ENCODE measurements at regions not wholly inside any gene's neighbourhood (a gene's known extent, or its start where the extent isn't known, plus 50 kb on each side); places are given as distances from the start of the nearest gene placed in this dataset.

- no peak for TF ChIP-seq EZH2 (IDR thresholded peaks at IDR 0.05; ENCODE audit: insufficient read depth, poor library complexity, severe bottlenecking)
- no peak for TF ChIP-seq EZH2phosphoT487 (IDR thresholded peaks at IDR 0.05; ENCODE audit: insufficient read depth, low read depth)
- H3F3A ChIP-seq (ENCODE audit: insufficient read depth), result no peaks in the 10 kb centered on the region
- no peaks in the 10 kb centered on the region for H4K20me1 ChIP-seq (ENCODE audit: insufficient read depth)
- no peak overlapping the region for H3K27ac ChIP-seq
- H3K79me2 ChIP-seq (ENCODE audit: insufficient read depth), result no peaks in the 10 kb centered on the region
- no peak overlapping the region for H3K4me3 ChIP-seq
- no peaks in the 10 kb centered on the region for H3K9me3 ChIP-seq (ENCODE audit: low read depth)
- H3K9me2 ChIP-seq (ENCODE audit: insufficient read depth), result no peaks in the 10 kb centered on the region
- 0 out of 2 replicates have a peak, but pooled peaks cover 3% of the 10 kb centered on the region for H3K27me3 ChIP-seq (replicated peaks; ENCODE audit: insufficient read depth)
- no peaks in the 10 kb centered on the region for H3K4me1 ChIP-seq (ENCODE audit: insufficient read depth)
- no peak overlapping the region for H3K4me2 ChIP-seq (ENCODE audit: unreplicated experiment)
- no peaks in the 10 kb centered on the region for H3K36me3 ChIP-seq (ENCODE audit: low read depth)
- no peak overlapping the region for H2AFZ ChIP-seq
- no peak overlapping the region for H3K9ac ChIP-seq
- DNase-seq, result no peak
- in situ Hi-C loops (cut with MboI), result no loop called here
Observed at GRCh38 chr6:156511570-156511969, 265.6 kb upstream of the ARID1B start.

- Histone ChIP-seq H3K4me3 (no peak overlapping the region), H3K9me2 (ENCODE audit: insufficient read depth) (no peaks in the 10 kb centered on the region), H3K4me1 (ENCODE audit: insufficient read depth) (no peaks in the 10 kb centered on the region), H2AFZ (no peak overlapping the region), H4K20me1 (ENCODE audit: insufficient read depth) (no peaks in the 10 kb centered on the region), H3K9me3 (ENCODE audit: low read depth) (no peaks in the 10 kb centered on the region), H3F3A (ENCODE audit: insufficient read depth) (no peaks in the 10 kb centered on the region), H3K36me3 (ENCODE audit: low read depth) (no peaks in the 10 kb centered on the region), H3K27me3 (replicated peaks; ENCODE audit: insufficient read depth) (0 out of 2 replicates have a peak, but pooled peaks cover 3% of the 10 kb centered on the region), H3K4me2 (ENCODE audit: unreplicated experiment) (no peak overlapping the region), H3K27ac (no peak overlapping the region), H3K79me2 (ENCODE audit: insufficient read depth) (no peaks in the 10 kb centered on the region), H3K9ac (no peak overlapping the region)
- no peak for TF ChIP-seq EZH2 (IDR thresholded peaks at IDR 0.05; ENCODE audit: insufficient read depth, poor library complexity, severe bottlenecking)
- TF ChIP-seq EZH2phosphoT487 (IDR thresholded peaks at IDR 0.05; ENCODE audit: insufficient read depth, low read depth), result no peak
- in situ Hi-C loops (cut with MboI), result no loop called here
- WGBS, 2 experiments (ENCODE audit: low coverage in 1 of 2, low lambda C conversion rate in 2 of 2, missing lambda C conversion rate in 2 of 2), result 21 to 22% methylated on average over 5 of the region's 5 CpGs
- DNase-seq, result no peak
Observed at GRCh38 chr6:156511051-156511450, 266.1 kb upstream of the ARID1B start.

DNA sequence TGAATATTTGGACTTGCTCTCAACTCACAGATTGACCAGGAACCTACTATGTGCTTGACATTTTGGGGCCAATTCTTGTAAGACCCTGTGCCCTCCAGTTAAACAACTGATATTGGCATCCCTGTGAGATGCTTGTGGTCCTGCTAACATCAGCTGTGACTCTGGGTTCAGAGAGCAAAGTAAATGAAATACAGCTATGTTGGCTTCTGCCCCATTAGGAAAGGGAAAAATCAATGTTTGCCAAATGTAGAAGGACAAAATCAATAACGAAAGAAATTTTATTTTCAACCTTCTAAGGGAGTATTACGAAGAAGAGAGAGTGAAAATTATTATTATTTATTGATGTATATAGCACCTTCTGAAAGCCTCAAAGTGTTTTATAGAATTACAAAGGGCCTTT lies 266.9 kb upstream of the ARID1B start:
- TF ChIP-seq EZH2phosphoT487 (IDR thresholded peaks at IDR 0.05; ENCODE audit: insufficient read depth, low read depth) (no peak), EZH2 (IDR thresholded peaks at IDR 0.05; ENCODE audit: insufficient read depth, poor library complexity, severe bottlenecking) (no peak)
- no peaks in the 10 kb centered on the region for H3K9me2 ChIP-seq (ENCODE audit: insufficient read depth)
- H3K27ac ChIP-seq, result no peak overlapping the region
- in situ Hi-C loops (cut with MboI), result no loop called here
- no peak overlapping the region for H3K4me3 ChIP-seq
- no peaks in the 10 kb centered on the region for H3K36me3 ChIP-seq (ENCODE audit: low read depth)
- no peaks in the 10 kb centered on the region for H3K79me2 ChIP-seq (ENCODE audit: insufficient read depth)
- H3F3A ChIP-seq (ENCODE audit: insufficient read depth), result no peaks in the 10 kb centered on the region
- H3K4me2 ChIP-seq (ENCODE audit: unreplicated experiment), result no peak overlapping the region
- no peaks in the 10 kb centered on the region for H4K20me1 ChIP-seq (ENCODE audit: insufficient read depth)
- no peaks in the 10 kb centered on the region for H3K4me1 ChIP-seq (ENCODE audit: insufficient read depth)
- 0 out of 2 replicates have a peak, but pooled peaks cover 3% of the 10 kb centered on the region for H3K27me3 ChIP-seq (replicated peaks; ENCODE audit: insufficient read depth)
- H2AFZ ChIP-seq, result no peak overlapping the region
- no peak overlapping the region for H3K9ac ChIP-seq
- 20% methylated on average over 2 of the region's 2 CpGs for WGBS, 2 experiments (ENCODE audit: low coverage in 1 of 2, low lambda C conversion rate in 2 of 2, missing lambda C conversion rate in 2 of 2)
- H3K9me3 ChIP-seq (ENCODE audit: low read depth), result no peaks in the 10 kb centered on the region
- no peak for DNase-seq

DNA sequence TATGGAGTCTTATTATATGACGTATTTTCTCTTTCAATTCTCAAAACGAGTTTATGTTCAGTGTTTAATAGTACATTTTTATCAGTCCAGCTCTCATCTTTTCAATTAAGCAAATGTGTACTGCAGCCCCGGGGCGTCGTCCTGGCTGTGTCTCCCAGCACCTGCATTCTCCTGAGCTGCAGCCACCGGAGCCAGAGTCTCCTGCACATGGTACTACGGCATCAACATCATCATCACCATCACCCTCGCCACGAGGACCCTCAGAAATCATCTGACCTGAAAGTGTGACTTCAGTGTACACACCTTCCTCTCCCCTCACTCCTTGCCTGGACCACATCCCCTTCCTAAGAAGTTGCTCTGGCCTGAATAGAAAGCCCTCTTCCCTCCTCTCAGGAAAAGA lies 267.7 kb upstream of the ARID1B start:
- Histone ChIP-seq H3K4me2 (ENCODE audit: unreplicated experiment) (no peak overlapping the region), H3K9me3 (ENCODE audit: low read depth) (no peaks in the 10 kb centered on the region), H3F3A (ENCODE audit: insufficient read depth) (no peaks in the 10 kb centered on the region), H3K9ac (no peak overlapping the region), H3K27me3 (replicated peaks; ENCODE audit: insufficient read depth) (0 out of 2 replicates have a peak, but pooled peaks cover 3% of the 10 kb centered on the region), H3K27ac (no peak overlapping the region), H3K4me1 (ENCODE audit: insufficient read depth) (no peaks in the 10 kb centered on the region), H2AFZ (no peak overlapping the region), H4K20me1 (ENCODE audit: insufficient read depth) (no peaks in the 10 kb centered on the region), H3K9me2 (ENCODE audit: insufficient read depth) (no peaks in the 10 kb centered on the region), H3K36me3 (ENCODE audit: low read depth) (no peaks in the 10 kb centered on the region), H3K79me2 (ENCODE audit: insufficient read depth) (no peaks in the 10 kb centered on the region), H3K4me3 (no peak overlapping the region)
- 46 to 58% methylated on average over 9 of the region's 9 CpGs for WGBS, 2 experiments (ENCODE audit: low coverage in 1 of 2, low lambda C conversion rate in 2 of 2, missing lambda C conversion rate in 2 of 2)
- in situ Hi-C loops (cut with MboI), result no loop called here
- no peak for TF ChIP-seq EZH2 (IDR thresholded peaks at IDR 0.05; ENCODE audit: insufficient read depth, poor library complexity, severe bottlenecking)
- no peak for TF ChIP-seq EZH2phosphoT487 (IDR thresholded peaks at IDR 0.05; ENCODE audit: insufficient read depth, low read depth)
- DNase-seq, result no peak

DNA sequence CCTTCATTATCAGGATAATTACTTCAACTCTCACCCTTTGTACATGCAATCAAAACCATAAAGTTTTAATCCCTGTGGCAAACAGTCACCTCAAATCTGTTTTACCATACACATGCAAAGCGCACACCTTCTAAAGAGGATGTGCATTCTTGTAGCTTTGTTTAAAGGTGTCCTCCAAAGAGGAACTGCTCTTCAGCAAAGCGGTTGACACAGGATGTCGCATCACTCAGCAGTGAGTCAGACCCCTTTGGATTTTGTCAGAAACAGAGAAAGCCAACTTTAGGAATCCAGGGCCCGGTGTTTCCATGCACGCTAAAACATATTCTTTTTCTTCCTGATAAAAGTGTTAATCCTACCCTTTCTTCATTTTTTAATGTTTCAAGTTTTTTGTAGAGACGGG lies 268.3 kb upstream of the ARID1B start:
- in situ Hi-C loops (cut with MboI), result no loop called here
- TF ChIP-seq EZH2phosphoT487 (IDR thresholded peaks at IDR 0.05; ENCODE audit: insufficient read depth, low read depth) (no peak), EZH2 (IDR thresholded peaks at IDR 0.05; ENCODE audit: insufficient read depth, poor library complexity, severe bottlenecking) (no peak)
- DNase-seq, result no peak
- Histone ChIP-seq H3K4me1 (ENCODE audit: insufficient read depth) (no peaks in the 10 kb centered on the region), H3K27ac (no peak overlapping the region), H3K36me3 (ENCODE audit: low read depth) (no peaks in the 10 kb centered on the region), H3K4me3 (no peak overlapping the region), H3K9me2 (ENCODE audit: insufficient read depth) (no peaks in the 10 kb centered on the region), H3K79me2 (ENCODE audit: insufficient read depth) (no peaks in the 10 kb centered on the region), H3K4me2 (ENCODE audit: unreplicated experiment) (no peak overlapping the region), H2AFZ (no peak overlapping the region), H3F3A (ENCODE audit: insufficient read depth) (no peaks in the 10 kb centered on the region), H4K20me1 (ENCODE audit: insufficient read depth) (no peaks in the 10 kb centered on the region), H3K9me3 (ENCODE audit: low read depth) (no peaks in the 10 kb centered on the region), H3K27me3 (replicated peaks; ENCODE audit: insufficient read depth) (0 out of 2 replicates have a peak, but pooled peaks cover 3% of the 10 kb centered on the region), H3K9ac (no peak overlapping the region)
- WGBS, 2 experiments (ENCODE audit: low coverage in 1 of 2, low lambda C conversion rate in 2 of 2, missing lambda C conversion rate in 2 of 2), result 83 to 88% methylated on average over 6 of the region's 6 CpGs

Data from GM23248 (cell line).